ENCODE measurements at regions not wholly inside any gene's neighbourhood (a gene's known extent, or its start where the extent isn't known, plus 50 kb on each side); places are given as distances from the start of the nearest gene placed in this dataset.

GRCh38 chr6:48570656-48571055 lies 459.7 kb upstream of the PTCHD4 start:
- H2AFZ ChIP-seq (ENCODE audit: low read length) = no peak overlapping the region
- no peak overlapping the region for H3K27ac ChIP-seq (ENCODE audit: extremely low read length, insufficient read depth, low read length)
- no peak overlapping the region for H3K4me3 ChIP-seq (replicated peaks in 1 of 3; ENCODE audit: insufficient read depth in 1 of 3, low read depth in 2 of 3, low read length in 3 of 3)
- DNase-seq (ENCODE audit: low spot score) (no peak), ATAC-seq (no peak), FAIRE-seq (no peak)
- in situ Hi-C loops (cut with HindIII; ENCODE audit: extremely low pct_ligation_motif_present, low pct_unique_long_range_greater_than_20kb) = no loop called here
- intact Hi-C loops (cut with micrococcal nuclease; ENCODE audit: unreplicated experiment) = no loop called here
- BruUV-seq (replicated peaks) = no TSS peak
- H3K4me1 ChIP-seq (ENCODE audit: insufficient read depth, low read length) = no peaks in the 10 kb centered on the region
- ChIA-PET POLR2A (no interaction called here), CTCF (ENCODE audit: low intra/inter-chr PET ratio, low total read pairs) (no interaction called here)
- H4K20me1 ChIP-seq (ENCODE audit: insufficient read depth, low read length) = no peaks in the 10 kb centered on the region
- H3K36me3 ChIP-seq (replicated peaks in 1 of 2; ENCODE audit: control insufficient read depth in 1 of 2, insufficient read depth in 2 of 2, low read length in 2 of 2) = no peaks in the 10 kb centered on the region
- H3K27me3 ChIP-seq (ENCODE audit: control insufficient read depth in 1 of 2, insufficient read depth in 2 of 2, low read length in 2 of 2) = no peaks in the 10 kb centered on the region
- no peak overlapping the region for H3K4me2 ChIP-seq (ENCODE audit: low read depth, low read length)
- H3K79me2 ChIP-seq (ENCODE audit: insufficient read depth, low read length) = no peaks in the 10 kb centered on the region
- WGBS (ENCODE audit: low lambda C conversion rate) = 1% methylated on average over 3 of the region's 3 CpGs
- no peak for TF ChIP-seq MTA1 (CRISPR knock-in tag; IDR thresholded peaks at IDR 0.05; ENCODE audit: borderline replicate concordance)
- no peaks in the 10 kb centered on the region for H3K9me3 ChIP-seq (ENCODE audit: low read length)
- H3K9ac ChIP-seq (ENCODE audit: insufficient read depth, low read depth, low read length) = no peak overlapping the region

- intact Hi-C loops (cut with micrococcal nuclease; ENCODE audit: unreplicated experiment) = no loop called here
- CTCF ChIA-PET (ENCODE audit: low intra/inter-chr PET ratio, low total read pairs) = no interaction called here
- no peak overlapping the region for H2AFZ ChIP-seq (ENCODE audit: low read length)
These were observed 457.9 kb upstream of the PTCHD4 start for GRCh38 chr6:48568856-48569255.

GRCh38 chr6:48567016-48567415 lies 456.0 kb upstream of the PTCHD4 start:
- no peak overlapping the region for H2AFZ ChIP-seq (ENCODE audit: low read length)
- ChIA-PET POLR2A (no interaction called here), CTCF (ENCODE audit: low intra/inter-chr PET ratio, low total read pairs) (no interaction called here)
- H3K9ac ChIP-seq (ENCODE audit: insufficient read depth, low read depth, low read length) = no peak overlapping the region
- H3K27me3 ChIP-seq (ENCODE audit: control insufficient read depth in 1 of 2, insufficient read depth in 2 of 2, low read length in 2 of 2) = no peaks in the 10 kb centered on the region
- H3K79me2 ChIP-seq (ENCODE audit: insufficient read depth, low read length) = no peaks in the 10 kb centered on the region
- H3K4me3 ChIP-seq (replicated peaks in 1 of 3; ENCODE audit: insufficient read depth in 1 of 3, low read depth in 2 of 3, low read length in 3 of 3) = no peak overlapping the region
- H3K4me2 ChIP-seq (ENCODE audit: low read depth, low read length) = no peak overlapping the region
- intact Hi-C loops (cut with micrococcal nuclease; ENCODE audit: unreplicated experiment) (no loop called here), in situ Hi-C loops (cut with HindIII; ENCODE audit: extremely low pct_ligation_motif_present, low pct_unique_long_range_greater_than_20kb) (no loop called here)
- no peaks in the 10 kb centered on the region for H4K20me1 ChIP-seq (ENCODE audit: insufficient read depth, low read length)
- H3K4me1 ChIP-seq (ENCODE audit: insufficient read depth, low read length) = no peaks in the 10 kb centered on the region
- no TSS peak for BruUV-seq (replicated peaks)
- DNase-seq (ENCODE audit: low spot score) (no peak), ATAC-seq (no peak), FAIRE-seq (no peak)
- H3K9me3 ChIP-seq (ENCODE audit: low read length) = no peaks in the 10 kb centered on the region
- H3K27ac ChIP-seq (ENCODE audit: extremely low read length, insufficient read depth, low read length) = no peak overlapping the region
- no peaks in the 10 kb centered on the region for H3K36me3 ChIP-seq (replicated peaks in 1 of 2; ENCODE audit: control insufficient read depth in 1 of 2, insufficient read depth in 2 of 2, low read length in 2 of 2)
- TF ChIP-seq ZNF251 (CRISPR knock-in tag; IDR thresholded peaks at IDR 0.05) (no peak), HOXA7 (CRISPR knock-in tag; IDR thresholded peaks at IDR 0.05) (no peak), TBL1XR1 (IDR thresholded peaks at IDR 0.05; ENCODE audit: borderline replicate concordance, low read length, partially characterized antibody) (no peak), ZNF230 (CRISPR knock-in tag; IDR thresholded peaks at IDR 0.05) (no peak), JDP2 (CRISPR knock-in tag; IDR thresholded peaks at IDR 0.05; ENCODE audit: borderline replicate concordance) (no peak), ZNF615 (CRISPR knock-in tag; IDR thresholded peaks at IDR 0.05; ENCODE audit: borderline replicate concordance) (no peak), MAFF (IDR thresholded peaks at IDR 0.05; ENCODE audit: low read depth, low read length) (no peak), ESRRA (CRISPR knock-in tag; IDR thresholded peaks at IDR 0.05; ENCODE audit: low read depth) (no peak), MED1 (CRISPR knock-in tag; IDR thresholded peaks at IDR 0.05) (no peak), KLF6 (CRISPR knock-in tag; IDR thresholded peaks at IDR 0.05) (no peak)

More at GRCh38 chr6:48568856-48569255, 457.9 kb upstream of the PTCHD4 start:
- in situ Hi-C loops (cut with HindIII; ENCODE audit: extremely low pct_ligation_motif_present, low pct_unique_long_range_greater_than_20kb) = no loop called here
- Histone ChIP-seq H3K9ac (ENCODE audit: insufficient read depth, low read depth, low read length) (no peak overlapping the region), H3K36me3 (replicated peaks in 1 of 2; ENCODE audit: control insufficient read depth in 1 of 2, insufficient read depth in 2 of 2, low read length in 2 of 2) (no peaks in the 10 kb centered on the region), H3K4me1 (ENCODE audit: insufficient read depth, low read length) (no peaks in the 10 kb centered on the region), H3K27ac (ENCODE audit: extremely low read length, insufficient read depth, low read length) (no peak overlapping the region), H4K20me1 (ENCODE audit: insufficient read depth, low read length) (no peaks in the 10 kb centered on the region), H3K9me3 (ENCODE audit: low read length) (no peaks in the 10 kb centered on the region), H3K4me3 (replicated peaks in 1 of 3; ENCODE audit: insufficient read depth in 1 of 3, low read depth in 2 of 3, low read length in 3 of 3) (no peak overlapping the region), H3K4me2 (ENCODE audit: low read depth, low read length) (no peak overlapping the region), H3K79me2 (ENCODE audit: insufficient read depth, low read length) (no peaks in the 10 kb centered on the region), H3K27me3 (ENCODE audit: control insufficient read depth in 1 of 2, insufficient read depth in 2 of 2, low read length in 2 of 2) (no peaks in the 10 kb centered on the region)
- 2% methylated on average over 2 of the region's 2 CpGs for WGBS (ENCODE audit: low lambda C conversion rate)
- TF ChIP-seq ELF4 (CRISPR knock-in tag; IDR thresholded peaks at IDR 0.05; ENCODE audit: borderline replicate concordance) (no peak), GABPA (IDR thresholded peaks at IDR 0.05; ENCODE audit: low read depth, low read length) (no peak), GABPA (CRISPR knock-in tag; IDR thresholded peaks at IDR 0.05; ENCODE audit: low read depth) (peak; percentile 40; the same call in 1 of the 2 replicates)
- POLR2A ChIA-PET = no interaction called here
- no peak for DNase-seq (ENCODE audit: low spot score)
- ATAC-seq = peak; percentile 51; the same call in 1 of the 3 replicates
- BruUV-seq (replicated peaks) = no TSS peak
- FAIRE-seq = no peak
